B cell (primary cell): ENCODE measurements at regions not wholly inside any gene's neighbourhood (a gene's known extent, or its start where the extent isn't known, plus 50 kb on each side); places are given as distances from the start of the nearest gene placed in this dataset.

Experiments
- ATAC-seq: fragments of 200-7000 bp; cut with Tn5 transposase; one replicate; pipeline ENCODE4 v1.10.0; 2021; ENCODE audit warnings: low read depth, mild to moderate bottlenecking, moderate number of reproducible peaks, moderate library complexity
- CTCF ChIA-PET: fragments of 350-600 bp; sonication (Branson Sonifier 250); formaldehyde crosslinking; loops from one replicate; lab custom pipeline; 2021; ENCODE audit warnings: antibody characterized with exemption, inconsistent platforms; lab: Charles Lee
- POLR2A ChIA-PET: fragments of 350-600 bp; sonication (Branson Sonifier 250); formaldehyde crosslinking; loops from one replicate; lab custom pipeline; 2021; ENCODE audit warnings: antibody characterized with exemption; lab: Charles Lee
- DNase-seq: peaks from one replicate; pipeline ENCODE4 v3.0.0; 2013
- H2AFZ ChIP-seq: 2 replicates; pipeline ENCODE4 v1.6.1; 2012; ENCODE audit warnings: mild to moderate bottlenecking, low read depth, low read length; ENCODE audit not compliant: insufficient read depth, poor library complexity, severe bottlenecking
- H3K27ac ChIP-seq, 2 donors: 1 replicate in 1 of 2; 2 replicates in 1 of 2; pipeline ENCODE4 v1.5.1; 2012 to 2013; ENCODE audit warnings: low read length in 2 of 2, mild to moderate bottlenecking in 2 of 2, moderate library complexity in 1 of 2
- H3K27me3 ChIP-seq, 4 experiments: fragments of 200-600 bp in 1 of 4; sonication (generic) in 1 of 4; replicated peaks in 1 of 4; 1 replicate in 2 of 4; 2 replicates in 2 of 4; pipeline versions ENCODE4 v1.6.1 to v1.7.0; 2013 to 2016; ENCODE audit warnings: low read length in 3 of 4, mild to moderate bottlenecking in 2 of 4, mixed read lengths in 1 of 4, moderate library complexity in 1 of 4; ENCODE audit not compliant: insufficient read depth in 4 of 4, control insufficient read depth in 3 of 4; ENCODE audit errors: control extremely low read depth in 1 of 4
- H3K36me3 ChIP-seq, 2 experiments: replicated peaks in 1 of 2; 1 replicate in 1 of 2; 2 replicates in 1 of 2; pipeline versions ENCODE4 v1.6.1 to v1.7.1; 2013; ENCODE audit warnings: low read length in 1 of 2; ENCODE audit not compliant: insufficient read depth in 2 of 2, control insufficient read depth in 1 of 2; ENCODE audit errors: control extremely low read depth in 1 of 2, extremely low read depth in 1 of 2
- H3K4me1 ChIP-seq, 2 donors: fragments of 200-600 bp in 1 of 2; sonication (generic) in 1 of 2; 1 replicate in 1 of 2; 2 replicates in 1 of 2; pipeline versions ENCODE4 v1.5.1 to v1.6.1; 2013 to 2017; ENCODE audit warnings: low read length in 2 of 2; ENCODE audit not compliant: control insufficient read depth in 2 of 2, insufficient read depth in 2 of 2
- H3K4me2 ChIP-seq: replicated peaks from 2 replicates; pipeline ENCODE3; 2012; ENCODE audit warnings: mild to moderate bottlenecking, low read depth, low read length; ENCODE audit not compliant: poor library complexity, severe bottlenecking
- H3K4me3 ChIP-seq, 5 experiments: fragments of 200-600 bp in 1 of 5; sonication (generic) in 1 of 5; 1 replicate in 3 of 5; 2 replicates in 2 of 5; pipeline versions ENCODE4 v1.5.1 to v1.7.0; 2011 to 2016; ENCODE audit warnings: low read length in 4 of 5, mild to moderate bottlenecking in 4 of 5, low read depth in 2 of 5, control low read depth in 1 of 5, moderate library complexity in 1 of 5; ENCODE audit not compliant: insufficient read depth in 1 of 5; ENCODE audit errors: control extremely low read depth in 1 of 5, extremely low read depth in 1 of 5
- H3K79me2 ChIP-seq: fragments of 200-600 bp; sonication (generic); one replicate; pipeline ENCODE4 v1.6.0; 2016; ENCODE audit warnings: low read length; ENCODE audit not compliant: control insufficient read depth, insufficient read depth
- H3K9ac ChIP-seq: fragments of 200-600 bp; sonication (generic); 2 replicates; pipeline ENCODE4 v1.6.1; 2017; ENCODE audit warnings: mild to moderate bottlenecking, low read length, moderate library complexity
- H3K9me3 ChIP-seq, 3 donors: one replicate each; pipeline versions ENCODE4 v1.6.1 to v1.7.1; 2013; ENCODE audit warnings: low read length in 2 of 3; ENCODE audit not compliant: control insufficient read depth in 2 of 3, insufficient read depth in 1 of 3; ENCODE audit errors: control extremely low read depth in 1 of 3
- H4K20me1 ChIP-seq: 2 replicates; pipeline ENCODE4 v1.6.0; 2012; ENCODE audit warnings: mild to moderate bottlenecking, low read length; ENCODE audit not compliant: insufficient read depth, control insufficient read depth, poor library complexity, severe bottlenecking
- H3K27ac Mint-ChIP-seq: one replicate; pipeline ENCODE4 v1.8.0; 2021; ENCODE audit warnings: mixed read lengths
- H3K27me3 Mint-ChIP-seq: one replicate; pipeline ENCODE4 v1.8.0; 2021; ENCODE audit warnings: mixed read lengths
- H3K4me1 Mint-ChIP-seq: one replicate; pipeline ENCODE4 v1.8.0; 2021; ENCODE audit warnings: mixed read lengths
- H3K4me3 Mint-ChIP-seq: one replicate; pipeline ENCODE4 v1.8.0; 2021; ENCODE audit warnings: mixed read lengths
- H3K9me3 Mint-ChIP-seq: one replicate; pipeline ENCODE4 v1.8.0; 2022; ENCODE audit warnings: mixed read lengths; ENCODE audit not compliant: insufficient read depth
- CTCF ChIP-seq: fragments of 200-600 bp; IDR thresholded peaks from one replicate; pipeline ENCODE4 v1.8.0; 2022; ENCODE audit warnings: antibody characterized with exemption, mild to moderate bottlenecking
- EZH2 ChIP-seq: IDR thresholded peaks from 2 replicates; pipeline ENCODE4 v1.6.1; 2012; ENCODE audit warnings: borderline replicate concordance, low read depth, mild to moderate bottlenecking, moderate library complexity, low read length; ENCODE audit not compliant: insufficient read depth, poor library complexity, severe bottlenecking
- WGBS: methylation state at CpG from one replicate; pipeline ENCODE4 v1.1.5; 2013; ENCODE audit warnings: missing lambda C conversion rate; ENCODE audit not compliant: insufficient coverage; 5-methylcytosine and 5-hydroxymethylcytosine counted together
- intact Hi-C: fragments of 100-400 bp; cut with micrococcal nuclease; formaldehyde crosslinking; loops from one replicate; pipeline ENCODE4 v1.10.0; 2022

GRCh38 chr1:190616235-190616634, 138.6 kb upstream of the BRINP3 start:
- Histone ChIP-seq H3K9me3 (peaks cover 0 to 5% (median 0%) of the 10 kb centered on the region in 3 donors), H3K4me1 (no peaks in the 10 kb centered on the region), H4K20me1 (no peaks in the 10 kb centered on the region), H3K36me3 (no peaks in the 10 kb centered on the region), H3K79me2 (no peaks in the 10 kb centered on the region), H3K27ac (no peak overlapping the region), H2AFZ (no peak overlapping the region), H3K9ac (no peak overlapping the region), H3K27me3 (no peaks in the 10 kb centered on the region), H3K4me2 (no peak overlapping the region), H3K4me3 (no peak overlapping the region)
- ATAC-seq (no peak), DNase-seq (no peak)
- no peak overlapping the region for H3K4me3 Mint-ChIP-seq
- 74% methylated on average over 1 of the region's 1 CpG for WGBS
- no peaks in the 10 kb centered on the region for H3K27me3 Mint-ChIP-seq
- no peaks in the 10 kb centered on the region for H3K4me1 Mint-ChIP-seq
- intact Hi-C loops, result no loop called here
- POLR2A ChIA-PET, result no interaction called here
- H3K9me3 Mint-ChIP-seq, result no peaks in the 10 kb centered on the region
- no peak overlapping the region for H3K27ac Mint-ChIP-seq
- CTCF ChIA-PET, result no interaction called here
- no peak for TF ChIP-seq EZH2
- no peak for TF ChIP-seq CTCF

GRCh38 chr1:190619724-190620123, 142.1 kb upstream of the BRINP3 start:
- Mint-ChIP-seq H3K27me3 (no peaks in the 10 kb centered on the region), H3K27ac (no peak overlapping the region), H3K4me3 (no peak overlapping the region), H3K9me3 (no peaks in the 10 kb centered on the region), H3K4me1 (no peaks in the 10 kb centered on the region)
- intact Hi-C loops, result no loop called here
- H3K27me3 ChIP-seq, result no peaks in the 10 kb centered on the region
- no peaks in the 10 kb centered on the region for H3K4me1 ChIP-seq
- no peaks in the 10 kb centered on the region for H3K79me2 ChIP-seq
- peaks cover 0 to 5% (median 0%) of the 10 kb centered on the region in 3 donors for H3K9me3 ChIP-seq
- TF ChIP-seq CTCF (no peak), EZH2 (no peak)
- CTCF ChIA-PET, result no interaction called here
- H4K20me1 ChIP-seq, result no peaks in the 10 kb centered on the region
- POLR2A ChIA-PET, result no interaction called here
- H3K4me3 ChIP-seq, result no peak overlapping the region
- H2AFZ ChIP-seq, result no peak overlapping the region
- no CpG with 5 or more reads among the region's 1 CpG for WGBS
- no peak overlapping the region for H3K4me2 ChIP-seq
- H3K27ac ChIP-seq, result no peak overlapping the region
- ATAC-seq (no peak), DNase-seq (no peak)
- H3K9ac ChIP-seq, result no peak overlapping the region
- no peaks in the 10 kb centered on the region for H3K36me3 ChIP-seq
